GM19240 (cell line): ENCODE measurements at regions not wholly inside any gene's neighbourhood (a gene's known extent, or its start where the extent isn't known, plus 50 kb on each side); places are given as distances from the start of the nearest gene placed in this dataset.

Experiments
- DNase-seq: peaks from one replicate; pipeline ENCODE4 v3.0.0; 2011; ENCODE audit warnings: low spot score; ENCODE audit not compliant: insufficient read length

DNA sequence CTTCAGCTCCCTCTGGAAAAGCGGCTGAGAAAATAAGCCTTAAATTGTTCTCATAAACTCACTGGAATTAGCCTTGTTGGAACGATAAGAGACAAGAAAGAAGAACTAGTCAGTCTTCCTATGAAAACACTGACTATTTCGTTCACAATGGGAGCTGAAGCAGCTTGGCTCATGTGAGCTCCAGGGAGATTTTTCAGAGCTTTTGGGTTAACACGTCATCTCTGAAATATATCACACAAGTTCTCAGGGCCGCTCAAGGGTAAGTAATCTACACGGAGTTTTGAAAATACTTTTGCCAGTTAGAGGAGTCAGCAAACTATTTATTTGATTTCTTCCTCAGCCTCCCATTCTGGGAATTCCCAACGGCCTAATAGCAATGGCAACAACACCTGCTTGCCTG is 316.2 kb upstream of the MGAT5 start:
- DNase-seq = no peak

DNA sequence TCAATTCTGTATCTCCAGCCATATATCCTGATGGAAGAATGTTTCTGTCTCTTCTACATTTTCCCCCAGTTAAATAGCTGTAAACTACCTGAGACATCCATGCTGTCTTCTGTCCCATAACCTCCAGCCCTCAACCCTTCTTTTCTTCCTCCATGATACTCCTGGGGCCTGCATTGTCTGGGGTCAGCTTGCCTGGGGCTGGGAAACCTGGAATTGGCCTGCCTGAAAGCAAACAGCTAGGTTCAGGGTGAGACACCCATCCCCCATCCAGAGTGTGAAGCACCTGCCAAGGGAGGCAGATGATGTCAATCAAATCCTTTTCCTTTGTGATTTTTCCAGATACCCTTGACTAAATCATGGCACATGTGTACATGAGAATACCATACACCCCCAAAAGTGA is 313.7 kb upstream of the MGAT5 start:
- DNase-seq = no peak

DNA sequence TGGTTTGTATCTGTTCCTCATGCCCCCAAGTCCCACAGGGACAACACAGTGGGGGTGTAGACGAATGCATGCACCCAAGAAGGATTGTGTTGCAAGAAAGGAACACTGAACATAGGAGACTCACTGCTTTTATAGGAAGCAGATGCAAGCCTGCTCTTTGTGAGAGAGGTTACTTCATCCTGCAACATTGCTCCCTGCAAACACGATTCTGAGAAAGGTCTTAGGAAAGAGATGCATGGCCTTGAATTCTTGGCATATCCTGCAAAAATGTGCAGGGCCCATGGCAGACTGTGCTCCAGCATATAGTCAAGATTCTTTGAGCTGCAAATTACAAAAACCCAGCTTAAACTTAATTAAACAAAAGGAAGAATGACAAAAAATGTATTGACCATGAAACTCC is 312.2 kb upstream of the MGAT5 start:
- DNase-seq = no peak

DNA sequence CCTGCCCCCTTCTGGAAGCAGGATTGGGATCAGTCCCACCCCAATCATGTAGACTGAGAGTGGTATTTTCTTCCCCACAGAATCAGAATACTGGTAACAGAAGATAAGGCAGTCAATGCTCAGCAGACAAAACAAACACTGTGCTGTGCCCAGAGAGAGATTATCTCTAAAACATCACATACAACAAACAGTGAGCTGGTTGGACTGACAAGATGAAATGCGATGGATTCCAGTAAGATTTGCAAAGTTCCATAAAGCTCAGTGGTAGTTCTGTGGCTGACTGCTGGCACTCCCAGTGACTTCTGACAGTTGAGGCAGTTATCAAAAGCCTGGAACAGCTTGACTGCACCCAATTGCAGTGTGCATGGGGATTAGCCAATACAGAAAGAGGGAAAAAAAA is 311.5 kb upstream of the MGAT5 start:
- no peak for DNase-seq

DNA sequence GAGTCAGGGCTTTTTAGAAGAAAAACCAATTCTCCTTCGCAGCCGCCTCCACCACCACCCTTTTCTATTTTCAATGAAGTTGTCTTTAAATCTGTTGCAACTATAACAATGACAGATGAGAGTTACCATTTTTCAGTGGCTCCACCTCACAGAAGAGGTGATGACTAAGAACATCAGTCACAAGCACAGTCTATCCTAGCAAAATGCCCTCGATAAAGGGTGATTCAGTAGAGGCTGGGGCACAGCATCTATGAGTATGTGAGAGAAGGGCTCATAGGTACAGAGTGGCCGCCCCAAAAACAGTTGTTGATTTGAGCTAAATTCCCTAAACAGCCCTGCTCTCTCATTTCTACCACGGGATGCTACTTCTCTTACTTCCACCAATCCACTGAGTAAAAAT is 310.8 kb upstream of the MGAT5 start:
- no peak for DNase-seq

DNA sequence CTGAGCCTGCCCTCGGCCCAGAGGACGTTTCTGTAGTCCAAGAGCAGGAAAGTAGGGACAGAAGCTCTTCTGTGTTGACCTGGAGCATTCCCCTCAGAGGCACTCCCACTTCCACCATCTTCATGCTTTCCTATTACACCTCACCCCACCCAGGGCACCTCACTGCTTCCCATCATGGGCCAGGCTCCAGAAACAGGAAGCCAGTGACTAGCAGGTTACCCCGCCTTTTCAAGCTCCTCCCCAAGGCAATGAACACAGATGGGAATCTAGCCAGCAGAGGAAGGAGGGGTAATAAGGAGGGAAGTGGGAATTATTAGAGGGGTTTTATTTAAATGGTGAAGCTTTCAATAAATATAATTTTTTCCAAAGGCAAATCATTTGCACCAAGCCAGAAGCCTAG is 308.8 kb upstream of the MGAT5 start:
- no peak for DNase-seq

DNA sequence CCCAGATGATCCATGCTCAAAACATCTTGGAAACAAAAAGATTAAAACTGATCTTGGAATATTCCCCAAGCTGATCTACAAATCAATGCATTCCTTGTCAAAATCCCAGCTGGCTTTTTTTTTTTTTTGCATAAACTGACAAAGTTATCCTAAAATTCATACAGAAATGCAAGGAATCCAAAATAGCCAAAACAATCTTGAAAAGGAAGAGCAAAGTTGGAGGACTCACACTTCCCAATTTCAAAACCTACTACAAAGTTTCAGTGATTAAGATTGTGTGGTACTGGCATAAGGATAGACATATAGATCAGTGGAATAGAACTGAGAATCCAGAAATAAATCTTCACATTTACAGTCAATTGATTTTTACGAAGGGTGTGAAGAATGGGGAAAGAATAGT is 306.8 kb upstream of the MGAT5 start:
- no peak for DNase-seq

DNA sequence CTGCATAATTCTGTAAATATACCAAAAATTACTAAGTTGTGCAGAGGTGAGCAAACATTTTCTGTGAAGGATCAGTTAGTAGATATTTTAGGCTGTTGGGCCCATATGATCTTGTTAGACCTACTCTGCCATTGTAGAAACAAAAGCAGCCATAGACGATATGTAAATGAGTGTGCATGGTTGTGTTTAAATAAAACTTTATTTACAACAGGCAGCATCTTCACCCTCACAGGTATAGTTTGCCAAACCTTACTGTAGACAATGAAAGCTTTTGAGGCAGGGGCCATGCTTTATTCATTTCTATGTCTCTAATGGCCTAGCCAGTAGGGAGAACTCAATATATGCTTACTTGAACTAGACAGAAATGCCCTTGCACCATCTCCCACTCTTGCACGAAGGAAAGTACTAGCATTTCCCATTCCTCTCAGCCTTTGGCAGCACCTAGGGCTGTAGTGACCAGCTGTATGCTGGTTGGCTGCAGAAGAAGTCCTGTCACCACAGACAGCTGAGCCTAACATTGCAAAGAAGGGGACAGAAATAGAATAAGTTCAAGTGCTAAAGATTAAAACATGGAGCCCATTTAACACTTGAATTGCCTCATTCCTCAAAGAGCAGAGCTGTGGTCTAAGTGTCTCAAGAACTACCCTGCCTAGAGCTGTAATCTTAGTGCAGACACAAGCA is 305.1 kb upstream of the MGAT5 start:
- no peak for DNase-seq

DNA sequence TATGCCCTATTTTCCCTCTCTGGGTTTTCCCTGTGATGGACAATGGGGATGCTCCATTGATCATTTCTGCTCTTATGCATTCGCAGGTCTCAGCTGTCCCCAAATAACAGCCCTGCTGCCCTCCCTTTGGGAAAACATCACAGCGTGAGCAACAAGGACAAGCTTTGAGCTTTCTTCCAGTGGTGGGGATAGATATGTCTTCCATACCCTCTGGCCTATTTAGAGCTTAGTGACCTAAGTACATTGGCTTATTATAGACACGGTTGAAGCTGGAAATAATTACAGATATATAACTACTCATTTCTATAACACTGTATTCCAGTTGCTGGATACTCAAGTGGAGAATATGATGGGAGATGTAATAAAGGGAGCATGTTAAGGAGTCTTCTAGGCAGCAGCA is 304.3 kb upstream of the MGAT5 start:
- no peak for DNase-seq

DNA sequence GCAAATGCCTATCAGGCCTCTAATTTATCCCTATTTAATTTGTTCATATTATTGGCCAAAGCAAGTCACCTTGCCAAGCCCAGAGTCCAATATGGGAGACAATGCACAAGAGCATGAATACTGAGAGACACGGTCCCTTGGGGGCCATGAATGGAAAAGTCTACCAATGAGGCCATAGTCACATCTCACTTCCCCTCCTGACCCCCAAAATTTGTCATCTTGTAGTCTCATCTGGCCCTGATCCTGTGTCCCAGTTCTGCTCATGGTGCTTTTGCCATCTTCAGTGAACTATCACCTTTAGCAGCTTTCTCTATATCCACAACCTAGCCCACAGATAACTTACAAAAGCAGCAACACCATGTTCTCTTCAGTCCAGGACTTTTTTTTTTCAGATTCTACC is 302.7 kb upstream of the MGAT5 start:
- no peak for DNase-seq

DNA sequence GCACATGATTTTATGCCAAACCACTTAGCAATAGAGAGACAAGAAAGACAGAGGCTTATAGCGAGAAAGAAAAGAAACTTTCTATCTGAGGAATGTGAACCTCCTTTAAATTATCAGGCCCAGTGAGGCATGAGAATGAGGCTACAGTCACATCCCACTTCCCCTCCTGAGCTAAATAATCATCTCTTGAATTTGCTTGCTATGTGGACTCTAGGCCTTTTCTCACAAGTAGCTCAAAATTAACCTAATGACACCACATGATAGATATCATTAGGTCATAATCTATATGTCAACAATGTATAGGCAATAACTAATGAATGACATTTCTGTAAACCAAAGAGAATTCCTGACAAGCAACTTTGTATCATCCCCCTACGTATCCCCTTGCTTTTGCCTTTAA is 301.5 kb upstream of the MGAT5 start:
- no peak for DNase-seq

DNA sequence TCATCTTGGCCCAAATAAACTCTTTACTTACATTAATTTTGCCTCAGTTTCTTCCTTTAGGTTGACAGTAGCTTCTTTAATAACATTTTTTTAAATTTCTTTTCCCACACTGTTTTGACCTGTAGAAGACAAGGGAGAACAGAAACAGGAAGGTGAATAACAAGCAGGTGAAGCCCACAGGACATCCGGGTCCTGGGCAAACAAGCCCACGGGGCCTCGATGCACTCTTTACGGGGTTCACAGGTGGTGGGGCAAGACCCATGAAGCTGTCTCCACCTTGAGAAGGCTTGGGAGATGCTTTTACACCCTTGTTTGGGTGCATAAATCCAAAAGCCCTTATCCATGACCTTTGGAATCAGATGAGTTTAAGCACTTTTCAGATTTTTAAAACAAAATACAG is 301.0 kb upstream of the MGAT5 start:
- DNase-seq = no peak

DNA sequence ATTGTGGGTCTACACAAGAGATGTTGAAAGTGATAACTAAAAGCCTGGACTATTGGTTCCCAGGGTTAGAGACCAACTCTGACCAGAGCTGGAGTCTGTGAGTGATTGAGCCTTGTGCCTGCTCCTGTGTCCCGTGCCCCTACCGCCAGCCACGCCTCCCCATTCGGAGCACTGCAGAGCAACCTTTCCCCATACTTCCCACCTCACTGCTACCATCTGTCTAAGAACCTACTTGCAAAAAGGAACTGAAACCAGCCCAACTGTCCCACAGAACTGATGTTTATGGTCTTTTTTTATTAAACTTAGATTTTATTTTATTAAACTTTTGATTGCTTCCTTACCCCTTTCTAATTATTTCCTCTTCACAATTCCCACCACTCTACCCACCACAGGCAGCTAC is 300.3 kb upstream of the MGAT5 start:
- DNase-seq = no peak

DNA sequence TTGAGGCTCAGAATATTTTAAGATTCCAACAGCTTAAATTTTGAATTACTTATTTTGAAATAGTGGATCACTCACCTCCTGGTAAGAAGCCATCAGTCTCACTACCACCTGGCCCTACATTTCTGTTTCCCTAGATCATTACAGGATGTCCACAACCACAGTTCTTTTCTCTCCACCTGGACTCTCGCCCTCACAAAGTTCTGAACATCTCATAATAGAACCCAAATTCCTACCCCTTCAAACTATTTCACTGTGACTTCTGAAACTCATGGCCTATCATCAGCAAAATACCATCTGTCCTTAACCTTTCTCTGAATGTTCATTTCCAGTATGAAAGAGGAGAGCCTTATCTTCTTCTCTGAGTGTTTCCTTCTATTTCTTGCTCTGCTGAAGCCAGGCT is 299.2 kb upstream of the MGAT5 start:
- no peak for DNase-seq

DNA sequence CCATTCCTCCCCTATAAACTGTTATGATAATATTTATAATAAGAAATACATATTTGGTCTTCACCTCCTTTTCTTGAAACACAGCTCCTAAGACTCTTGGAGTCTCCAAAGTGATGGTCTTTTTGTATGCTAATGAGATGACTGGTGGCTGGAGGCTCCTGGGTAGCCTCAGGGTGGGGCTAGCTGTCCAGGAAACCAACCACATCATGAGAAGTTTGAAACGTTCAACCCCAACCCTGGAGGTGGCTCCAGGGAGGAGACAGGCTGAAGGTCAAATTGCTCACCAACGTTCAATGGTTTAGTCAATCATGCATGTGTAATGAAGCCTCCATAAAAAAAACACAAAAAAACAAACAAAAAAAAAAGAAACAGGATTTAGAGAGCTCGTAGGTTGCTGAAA is 298.7 kb upstream of the MGAT5 start:
- no peak for DNase-seq

DNA sequence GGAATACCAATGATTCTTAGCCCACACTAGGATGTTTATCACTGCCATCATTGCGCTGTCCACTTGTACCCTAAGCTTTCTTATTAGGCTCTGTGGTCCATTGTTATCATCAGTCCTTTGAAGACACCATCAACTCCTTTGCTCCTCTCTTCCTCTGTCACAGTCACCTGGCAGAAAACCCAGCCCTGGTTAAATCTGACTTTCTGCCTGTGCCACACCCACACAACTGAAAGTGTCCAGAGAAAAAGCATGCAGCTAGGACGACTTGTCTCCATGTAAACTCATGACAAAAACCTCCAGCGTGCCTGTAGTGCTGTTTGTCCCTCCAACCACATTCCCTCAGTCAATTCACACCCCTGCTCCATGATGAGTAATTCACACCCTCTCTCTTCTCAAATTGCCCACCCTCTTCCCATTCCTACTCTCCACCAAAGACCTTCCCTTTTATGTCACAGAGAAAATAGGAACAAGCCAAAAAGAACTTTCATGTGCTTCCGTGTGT is 297.4 kb upstream of the MGAT5 start:
- DNase-seq = no peak

DNA sequence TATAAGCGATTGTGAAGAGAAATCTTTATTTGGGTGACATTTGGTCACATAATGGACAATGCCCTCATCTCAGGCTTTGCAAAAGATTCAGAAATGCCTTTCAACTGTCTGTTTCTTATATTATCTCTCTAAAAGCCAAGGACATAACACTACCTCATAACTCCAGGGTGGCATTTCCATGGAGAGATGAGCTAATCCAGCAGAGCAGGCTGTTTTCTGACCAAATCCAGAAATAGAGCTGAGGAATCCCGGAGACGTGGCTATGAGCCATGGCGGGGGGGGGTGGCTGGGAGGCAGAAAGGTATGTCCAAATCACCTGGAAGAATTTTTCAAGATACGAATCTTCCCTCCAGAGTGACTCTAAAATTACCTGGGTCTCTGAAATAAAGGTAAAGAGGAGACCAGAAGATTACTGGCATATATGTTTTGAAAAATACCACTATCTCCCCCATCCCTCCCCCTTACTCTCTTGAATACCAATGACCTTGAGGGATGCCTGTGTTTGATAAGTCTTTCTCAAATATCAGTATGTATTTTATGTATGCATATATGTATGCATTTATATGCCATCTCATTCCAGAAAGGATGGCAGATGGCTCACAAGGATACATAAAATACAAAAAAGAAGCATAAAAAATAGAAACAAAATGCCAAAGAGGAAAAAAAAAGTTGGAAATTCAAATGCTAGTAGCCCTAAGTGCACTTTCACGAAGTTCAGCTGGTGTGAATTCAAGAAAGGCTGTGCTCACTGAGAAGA is 296.0 kb upstream of the MGAT5 start:
- no peak for DNase-seq

DNA sequence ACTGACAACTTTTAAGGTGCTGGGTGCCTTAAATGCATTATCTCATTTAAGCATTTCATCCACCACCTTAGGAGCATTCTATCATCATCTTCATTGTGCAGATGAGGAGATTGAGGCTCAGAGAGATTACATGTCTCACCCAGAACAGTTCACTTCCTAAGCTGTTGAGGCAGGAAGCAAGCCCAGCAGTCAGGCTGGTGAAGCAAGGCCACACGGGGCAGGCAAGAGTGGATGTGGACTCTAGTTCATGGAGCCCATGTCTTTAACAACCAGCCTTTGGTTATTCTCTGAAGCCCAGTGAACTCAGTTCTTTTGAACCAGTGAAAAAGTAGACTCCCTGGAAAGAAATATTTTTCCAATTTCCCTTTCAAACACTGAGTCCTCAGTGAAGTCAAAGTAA is 294.8 kb upstream of the MGAT5 start:
- no peak for DNase-seq

DNA sequence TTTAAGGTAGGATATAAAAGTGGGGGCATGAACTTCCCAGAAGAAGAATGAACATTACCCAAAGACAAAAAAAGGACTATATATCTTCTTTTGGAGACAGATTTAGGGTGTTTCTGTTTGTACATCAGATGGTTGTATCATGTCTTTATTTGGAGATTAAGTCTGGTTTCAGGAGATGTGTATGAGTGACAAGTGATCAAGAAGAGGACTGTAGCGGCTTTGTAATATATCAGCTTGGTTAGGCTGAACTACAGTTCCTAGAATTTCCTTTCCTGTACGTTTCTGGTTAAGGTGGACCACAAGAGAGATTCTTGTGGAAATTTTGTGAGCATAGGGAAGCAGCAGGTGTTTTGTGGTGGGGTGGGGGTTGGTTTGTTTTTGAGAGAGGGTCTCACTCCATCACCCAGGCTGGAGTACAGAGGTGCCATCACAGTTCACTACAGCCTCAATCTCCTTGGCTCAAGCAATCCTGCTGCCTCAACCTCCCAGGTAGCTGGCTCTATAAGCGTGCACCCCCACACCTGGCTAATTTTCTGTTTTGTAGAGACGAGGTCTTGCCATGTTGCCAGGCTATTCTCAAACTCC is 287.1 kb upstream of the MGAT5 start:
- no peak for DNase-seq

DNA sequence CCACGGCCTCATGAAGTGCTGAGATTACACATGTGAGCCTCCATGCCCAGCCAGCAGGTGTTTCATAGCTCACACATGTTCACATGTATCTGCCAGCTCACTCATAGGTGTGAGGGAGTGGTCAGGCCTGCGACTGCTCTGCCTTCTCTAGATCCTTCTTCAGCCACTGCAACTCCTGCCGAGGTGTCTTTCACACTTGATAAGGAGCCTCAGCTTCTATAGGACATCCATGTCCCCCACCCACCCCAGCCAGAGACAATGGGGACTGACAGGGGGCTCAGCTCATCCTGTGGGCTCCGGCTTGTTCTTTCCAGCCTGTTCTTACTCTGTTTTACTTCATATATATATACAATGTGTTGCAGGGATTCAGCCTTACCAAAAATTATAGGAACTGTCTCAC is 286.5 kb upstream of the MGAT5 start:
- no peak for DNase-seq

DNA sequence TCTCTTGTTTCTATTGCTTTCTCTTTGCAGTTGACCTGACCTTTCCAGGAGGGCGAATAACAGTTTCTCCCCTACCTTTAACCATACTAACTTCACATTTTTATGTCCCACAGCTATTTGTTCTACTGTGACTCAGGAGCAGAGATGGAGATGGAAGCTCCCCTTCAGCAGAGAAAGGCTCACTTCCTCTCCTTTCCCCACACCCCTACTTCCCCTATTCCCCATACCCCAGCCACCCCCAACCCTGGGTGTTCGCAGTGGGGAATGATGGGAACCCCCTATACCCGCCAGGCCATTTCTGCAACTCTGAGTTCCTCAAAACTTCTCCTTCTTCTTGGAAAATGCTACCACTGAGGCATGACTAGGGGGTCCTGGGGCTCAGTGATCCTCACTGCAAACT is 285.4 kb upstream of the MGAT5 start:
- no peak for DNase-seq

DNA sequence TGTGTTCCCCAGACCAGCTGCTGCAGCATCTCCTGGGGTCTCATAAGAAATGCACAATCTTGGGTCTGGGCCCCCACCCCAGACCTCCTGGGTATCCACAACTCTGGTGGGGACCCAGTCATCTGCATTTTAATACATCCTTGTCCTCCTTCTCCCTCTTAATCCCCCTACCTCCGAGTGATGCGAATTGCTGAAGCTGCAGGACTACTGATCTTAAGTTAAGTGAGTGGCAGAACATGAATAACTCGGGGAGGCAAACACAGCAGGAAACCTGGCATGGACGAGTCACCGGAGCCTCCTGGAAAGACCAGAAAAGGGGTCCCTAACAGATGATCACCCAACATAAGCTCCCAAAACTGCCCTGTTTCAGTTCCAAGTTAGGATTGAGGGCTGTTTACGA is 283.2 kb upstream of the MGAT5 start:
- DNase-seq = no peak

DNA sequence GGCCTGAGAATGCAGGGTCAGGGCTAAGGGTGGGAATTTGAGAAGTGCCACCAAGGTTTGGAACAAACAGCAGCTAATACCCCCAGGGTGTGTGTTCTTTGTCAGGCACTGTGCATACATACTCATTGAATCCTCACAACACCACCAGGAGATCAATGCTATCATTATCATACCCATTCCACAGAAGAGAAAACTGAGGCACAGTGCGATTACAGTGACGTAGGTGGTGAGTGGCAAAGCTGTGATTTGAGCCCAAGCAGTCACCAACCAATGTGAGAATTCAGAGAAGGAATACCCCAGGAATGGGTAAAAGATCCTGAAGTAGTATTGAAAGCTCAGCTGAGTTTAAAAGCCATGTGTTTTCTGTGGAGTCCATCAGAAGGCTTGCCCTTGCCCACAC is 281.6 kb upstream of the MGAT5 start:
- DNase-seq = no peak
